ENCODE measurements at regions not wholly inside any gene's neighbourhood (a gene's known extent, or its start where the extent isn't known, plus 50 kb on each side); places are given as distances from the start of the nearest gene placed in this dataset.

- Histone ChIP-seq H3K4me1 (no peaks in the 10 kb centered on the region), H3K27me3 (no peaks in the 10 kb centered on the region), H3K27ac (no peak overlapping the region), H3K9me3 (no peaks in the 10 kb centered on the region), H3K36me3 (no peaks in the 10 kb centered on the region), H3K4me3 (no peak overlapping the region)
- intact Hi-C loops (cut with DNase I): no loop called here
- TF ChIP-seq CTCF (IDR thresholded peaks at IDR 0.05): no peak
- DNase-seq: no peak
- ATAC-seq: no peak
Measured at GRCh38 chr1:110816945-110817344, 56.0 kb upstream of the CD53 start.

GRCh38 chr1:110811529-110811928, 61.4 kb upstream of the CD53 start:
- Histone ChIP-seq H3K27me3 (no peaks in the 10 kb centered on the region), H3K27ac (no peak overlapping the region), H3K4me3 (no peak overlapping the region), H3K36me3 (no peaks in the 10 kb centered on the region), H3K9me3 (no peaks in the 10 kb centered on the region), H3K4me1 (no peaks in the 10 kb centered on the region)
- DNase-seq (no peak), ATAC-seq (no peak)
- intact Hi-C loops (cut with DNase I): no loop called here
- TF ChIP-seq CTCF (IDR thresholded peaks at IDR 0.05): no peak

GRCh38 chr1:110800079-110800478, 72.9 kb upstream of the CD53 start:
- Histone ChIP-seq H3K27me3 (peaks cover 6% of the 10 kb centered on the region), H3K4me3 (no peak overlapping the region), H3K9me3 (no peaks in the 10 kb centered on the region), H3K36me3 (no peaks in the 10 kb centered on the region), H3K27ac (no peak overlapping the region), H3K4me1 (no peaks in the 10 kb centered on the region)
- DNase-seq (no peak), ATAC-seq (no peak)
- intact Hi-C loops (cut with DNase I): no loop called here
- no peak for TF ChIP-seq CTCF (IDR thresholded peaks at IDR 0.05)

GRCh38 chr1:110798691-110799256, 74.2 kb upstream of the CD53 start:
- no peak for TF ChIP-seq CTCF (IDR thresholded peaks at IDR 0.05)
- Histone ChIP-seq H3K27me3 (peaks cover 2% of the 10 kb centered on the region), H3K4me3 (no peak overlapping the region), H3K27ac (no peak overlapping the region), H3K36me3 (no peaks in the 10 kb centered on the region), H3K4me1 (no peaks in the 10 kb centered on the region), H3K9me3 (no peaks in the 10 kb centered on the region)
- ATAC-seq (no peak), DNase-seq (no peak)
- intact Hi-C loops (cut with DNase I): no loop called here

- H3K27me3 ChIP-seq: peaks cover 5% of the 10 kb centered on the region
Measured at GRCh38 chr1:110788673-110789072, 84.3 kb upstream of the CD53 start.

More at GRCh38 chr1:110788673-110789072, 84.3 kb upstream of the CD53 start:
- no peak for TF ChIP-seq CTCF (IDR thresholded peaks at IDR 0.05)
- intact Hi-C loops (cut with DNase I): no loop called here
- H3K27ac ChIP-seq: no peak overlapping the region
- no peaks in the 10 kb centered on the region for H3K36me3 ChIP-seq
- no peak overlapping the region for H3K4me3 ChIP-seq
- peaks cover 3% of the 10 kb centered on the region for H3K9me3 ChIP-seq
- no peaks in the 10 kb centered on the region for H3K4me1 ChIP-seq
- no peak for ATAC-seq
- no peak for DNase-seq
